ENCODE measurements at regions not wholly inside any gene's neighbourhood (a gene's known extent, or its start where the extent isn't known, plus 50 kb on each side); places are given as distances from the start of the nearest gene placed in this dataset.
A peak's percentile ranks its signal among the peaks of the same experiment; 100 is the strongest.
"Not testable (repeated sequence)": the region's sequence is repeated elsewhere in the genome, so short reads cannot be mapped to it uniquely, and the experiment has no call there.

- no peak for DNase-seq
Measured at GRCh38 chr10:118463740-118464139, 121.6 kb upstream of the FAM204A start.

- DNase-seq, result no peak
Measured at GRCh38 chr10:118462401-118462800, 120.3 kb upstream of the FAM204A start.

GRCh38 chr10:118459642-118460193 is 117.6 kb upstream of the FAM204A start:
- DNase-seq, result peak; percentile 70

GRCh38 chr10:118458957-118459641 is 117.0 kb upstream of the FAM204A start:
- DNase-seq, result no peak

- DNase-seq, result no peak
Measured at GRCh38 chr10:118457824-118458428, 115.8 kb upstream of the FAM204A start.

GRCh38 chr10:118455181-118455695 is 113.1 kb upstream of the FAM204A start:
- DNase-seq, result no peak

GRCh38 chr10:118454211-118454610 is 112.1 kb upstream of the FAM204A start:
- no peak for DNase-seq

- DNase-seq, result no peak
Measured at GRCh38 chr10:118452098-118452497, 110.0 kb upstream of the FAM204A start.

GRCh38 chr10:118449521-118449920 is 107.4 kb upstream of the FAM204A start:
- no peak for DNase-seq

- DNase-seq, result no peak
Measured at GRCh38 chr10:118448744-118449143, 106.6 kb upstream of the FAM204A start.

GRCh38 chr10:118447478-118448270 is 105.5 kb upstream of the FAM204A start:
- DNase-seq, result peak; percentile 35

GRCh38 chr10:118445535-118445934 is 103.4 kb upstream of the FAM204A start:
- DNase-seq, result no peak

GRCh38 chr10:118444069-118444468 is 101.9 kb upstream of the FAM204A start:
- no peak for DNase-seq

GRCh38 chr10:118442032-118442431 is 99.9 kb upstream of the FAM204A start:
- DNase-seq, result no peak

GRCh38 chr10:118439824-118440223 is 97.7 kb upstream of the FAM204A start:
- DNase-seq, result peak; percentile 82

GRCh38 chr10:118436742-118437141 is 94.6 kb upstream of the FAM204A start:
- DNase-seq, result no peak

GRCh38 chr10:118430190-118430589 is 88.1 kb upstream of the FAM204A start:
- DNase-seq, result no peak

GRCh38 chr10:118423800-118424442 is 81.8 kb upstream of the FAM204A start:
- peak; percentile 84 for DNase-seq

GRCh38 chr10:118422241-118422640 is 80.1 kb upstream of the FAM204A start:
- DNase-seq, result no peak

GRCh38 chr10:118420049-118420448 is 77.9 kb upstream of the FAM204A start:
- DNase-seq, result not testable (repeated sequence)

GRCh38 chr10:118412932-118413331 is 70.8 kb upstream of the FAM204A start:
- no peak for DNase-seq

- DNase-seq, result no peak
Measured at GRCh38 chr10:118412132-118412760, 70.1 kb upstream of the FAM204A start.
